IgD-negative memory B cell (primary cell): ENCODE measurements at regions not wholly inside any gene's neighbourhood (a gene's known extent, or its start where the extent isn't known, plus 50 kb on each side); places are given as distances from the start of the nearest gene placed in this dataset.

Experiments used
- H3K27ac Mint-ChIP-seq, 3 donors: one replicate each; pipeline ENCODE4 v1.8.0; 2020 to 2022; ENCODE audit warnings: mild to moderate bottlenecking in 3 of 3, mixed read lengths in 3 of 3, moderate library complexity in 1 of 3
- H3K27me3 Mint-ChIP-seq: one replicate; pipeline ENCODE4 v1.8.0; 2021; ENCODE audit warnings: mixed read lengths
- H3K36me3 Mint-ChIP-seq: one replicate; pipeline ENCODE4 v1.8.0; 2020; ENCODE audit warnings: mild to moderate bottlenecking, mixed read lengths
- H3K4me1 Mint-ChIP-seq, 3 donors: one replicate each; pipeline ENCODE4 v1.8.0; 2020 to 2022; ENCODE audit warnings: mixed read lengths in 3 of 3, mild to moderate bottlenecking in 1 of 3
- H3K4me3 Mint-ChIP-seq, 4 donors: one replicate each; pipeline ENCODE4 v1.8.0; 2020 to 2022; ENCODE audit warnings: mild to moderate bottlenecking in 4 of 4, mixed read lengths in 4 of 4, moderate library complexity in 3 of 4
- H3K9me3 Mint-ChIP-seq, 3 donors: one replicate each; pipeline ENCODE4 v1.8.0; 2020 to 2021; ENCODE audit warnings: mixed read lengths in 3 of 3, mild to moderate bottlenecking in 1 of 3

DNA sequence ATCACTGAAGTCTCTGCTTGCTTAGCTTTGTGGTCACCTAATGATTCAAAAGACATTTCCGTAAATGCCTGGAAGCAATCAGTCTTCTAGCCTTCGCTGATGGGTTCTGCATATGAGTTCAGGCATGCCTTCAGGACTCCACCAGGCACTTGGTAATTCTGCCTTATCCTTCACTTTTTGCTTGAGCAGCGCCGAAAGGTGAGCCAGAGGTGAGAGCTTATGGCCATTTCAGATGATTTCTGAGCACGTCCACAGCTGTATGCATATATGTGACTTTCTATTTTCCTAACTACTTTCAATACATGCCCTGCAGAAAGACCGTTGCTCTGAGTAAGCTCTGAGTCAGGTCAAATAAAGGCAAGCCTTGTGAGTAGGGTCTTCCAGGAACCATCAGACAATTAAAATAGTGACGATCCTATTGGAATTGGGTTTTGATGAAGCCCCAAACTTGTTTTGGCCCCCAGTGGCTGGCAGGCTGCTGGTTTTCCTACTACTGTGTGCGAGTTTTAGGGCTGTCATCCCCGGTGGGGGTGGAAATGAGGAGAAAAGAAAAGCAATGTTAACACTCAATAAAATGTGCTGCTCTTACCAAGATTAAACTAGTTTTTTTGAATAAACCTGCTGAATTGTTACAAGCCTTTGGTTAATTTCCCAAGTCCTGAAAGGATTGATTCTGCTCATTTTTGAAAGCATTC is 154.4 kb upstream of the AKR1E2 start:
- no peaks in the 10 kb centered on the region for H3K36me3 Mint-ChIP-seq
- no peaks in the 10 kb centered on the region for H3K4me1 Mint-ChIP-seq
- peaks cover 8% of the 10 kb centered on the region for H3K27me3 Mint-ChIP-seq
- H3K27ac Mint-ChIP-seq: no peak overlapping the region
- H3K4me3 Mint-ChIP-seq: no peak overlapping the region
- H3K9me3 Mint-ChIP-seq: peaks cover 4 to 10% (median 8%) of the 10 kb centered on the region in 3 donors

DNA sequence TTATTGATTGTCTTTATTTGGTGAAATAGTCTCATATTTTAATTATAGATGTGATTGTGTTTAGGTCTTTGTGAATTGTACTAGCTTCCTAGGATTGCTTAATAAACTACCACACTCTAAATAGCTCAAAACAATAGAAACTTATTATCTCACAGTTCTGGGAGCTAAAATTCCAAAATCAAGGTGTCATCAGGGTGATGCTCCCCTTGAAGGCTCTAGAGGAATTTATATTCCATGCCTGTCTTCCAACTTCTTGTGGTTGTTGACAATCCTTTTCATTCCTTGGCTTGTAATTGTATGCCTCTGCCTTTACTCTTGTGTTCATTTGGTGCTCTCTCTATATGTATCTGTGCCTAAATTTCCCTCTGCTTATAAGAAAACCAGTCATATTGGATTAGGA is 155.3 kb upstream of the AKR1E2 start:
- H3K27me3 Mint-ChIP-seq: peaks cover 3% of the 10 kb centered on the region
- H3K27ac Mint-ChIP-seq: no peak overlapping the region
- no peaks in the 10 kb centered on the region for H3K4me1 Mint-ChIP-seq
- no peak overlapping the region for H3K4me3 Mint-ChIP-seq
- no peaks in the 10 kb centered on the region for H3K36me3 Mint-ChIP-seq
- peaks cover 4 to 10% (median 8%) of the 10 kb centered on the region in 3 donors for H3K9me3 Mint-ChIP-seq

DNA sequence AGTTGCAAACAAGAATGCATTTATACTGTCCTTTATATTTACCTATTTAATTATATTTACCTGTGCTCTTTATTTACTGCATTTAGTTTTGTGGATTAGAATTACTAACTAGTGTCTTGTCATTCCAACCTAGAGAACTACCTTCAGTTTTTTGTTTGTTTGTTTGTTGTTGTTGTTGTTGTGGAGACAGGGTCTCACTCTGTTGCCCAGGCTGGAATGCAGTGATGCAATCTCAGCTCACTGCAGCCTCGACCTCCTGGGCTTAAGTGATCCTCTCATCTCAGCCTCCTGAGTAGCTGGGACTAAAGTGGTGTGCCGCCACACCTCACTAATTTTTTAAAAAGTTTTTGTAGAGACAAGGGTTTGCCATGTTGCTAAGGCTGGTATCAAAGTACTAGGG is 156.4 kb upstream of the AKR1E2 start:
- Mint-ChIP-seq H3K9me3 (peaks cover 4 to 10% (median 8%) of the 10 kb centered on the region in 3 donors), H3K36me3 (no peaks in the 10 kb centered on the region), H3K27ac (no peak overlapping the region), H3K4me3 (no peak overlapping the region), H3K27me3 (peaks cover 3% of the 10 kb centered on the region), H3K4me1 (no peaks in the 10 kb centered on the region)

DNA sequence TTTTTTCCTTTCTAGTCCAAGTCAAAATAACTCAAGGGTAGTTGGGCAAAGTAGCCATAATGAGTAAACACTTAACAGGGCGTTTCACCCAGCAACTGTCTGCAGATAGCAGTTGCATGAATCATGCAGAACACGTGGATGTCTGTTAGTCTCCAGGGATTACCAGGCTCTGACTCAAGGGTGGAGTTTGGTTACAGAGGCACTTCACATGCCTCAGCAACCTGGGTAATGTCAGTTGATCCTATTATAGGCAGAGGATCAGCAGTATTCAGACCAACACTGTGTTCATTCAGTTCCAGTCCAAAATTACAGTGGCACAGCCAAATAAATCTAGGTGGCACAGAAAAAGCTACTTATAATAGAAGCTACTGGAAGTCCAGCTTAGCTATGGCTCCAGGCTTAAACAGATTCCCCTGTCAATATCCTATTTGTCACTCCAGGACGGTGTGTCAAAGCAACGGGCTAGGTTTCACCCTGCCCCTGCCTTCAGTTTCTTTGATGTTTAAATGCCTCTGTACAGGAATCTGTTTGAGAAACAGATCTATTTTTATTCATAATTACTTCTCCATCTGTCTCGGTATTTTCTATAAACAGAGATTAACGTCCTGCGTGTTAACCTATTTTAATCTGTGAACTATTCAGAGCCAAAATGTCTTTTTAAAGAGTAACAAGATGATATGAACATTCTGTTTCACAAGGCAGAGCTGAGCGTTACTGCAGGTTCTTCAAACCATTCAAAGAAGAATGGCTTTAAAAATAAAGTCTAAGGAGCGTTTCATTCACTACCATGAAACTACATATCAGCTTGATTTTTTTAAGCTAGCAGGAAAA is 162.6 kb upstream of the AKR1E2 start:
- Mint-ChIP-seq H3K27ac (peak overlapping the region in 1 of 3 donors; percentile 25), H3K4me3 (peak overlapping the region in 2 of 4 donors; percentile 44 to 53), H3K27me3 (peaks cover 12% of the 10 kb centered on the region), H3K4me1 (peaks cover 9 to 16% (median 11%) of the 10 kb centered on the region in 3 donors), H3K36me3 (no peaks in the 10 kb centered on the region), H3K9me3 (no peaks in the 10 kb centered on the region)

DNA sequence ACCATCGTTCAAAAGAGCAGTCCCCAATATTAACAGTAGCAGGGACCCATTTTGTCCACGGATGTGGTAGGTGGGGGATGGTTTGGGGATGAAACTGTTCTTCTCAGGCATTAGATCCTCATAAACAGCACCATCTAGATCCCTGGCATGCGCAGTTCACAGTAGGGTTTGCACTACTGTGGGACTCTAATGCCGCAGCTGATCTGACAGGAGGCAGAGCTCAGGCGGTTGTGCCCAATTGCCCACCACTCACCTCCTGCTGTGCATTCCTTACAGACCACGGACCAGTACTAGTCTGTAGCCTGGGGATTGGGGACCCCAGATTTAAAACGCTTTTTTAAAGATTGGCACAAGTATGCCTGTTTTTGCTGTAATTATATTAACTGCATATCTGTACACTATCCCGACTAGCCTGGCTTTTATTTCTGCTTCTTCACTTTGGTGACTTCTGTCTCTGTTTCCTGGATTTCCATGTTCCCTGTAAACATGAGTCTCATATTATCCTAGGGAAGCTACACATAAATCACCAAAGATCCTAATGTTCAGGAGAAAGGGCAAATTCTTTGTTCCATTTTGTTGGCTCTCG is 163.3 kb upstream of the AKR1E2 start:
- Mint-ChIP-seq H3K4me1 (peaks cover 9 to 16% (median 11%) of the 10 kb centered on the region in 3 donors), H3K27me3 (peaks cover 12% of the 10 kb centered on the region), H3K36me3 (no peaks in the 10 kb centered on the region), H3K9me3 (no peaks in the 10 kb centered on the region), H3K27ac (peak overlapping the region in 1 of 3 donors; percentile 46), H3K4me3 (peak overlapping the region in 2 of 4 donors; percentile 20 to 53)

DNA sequence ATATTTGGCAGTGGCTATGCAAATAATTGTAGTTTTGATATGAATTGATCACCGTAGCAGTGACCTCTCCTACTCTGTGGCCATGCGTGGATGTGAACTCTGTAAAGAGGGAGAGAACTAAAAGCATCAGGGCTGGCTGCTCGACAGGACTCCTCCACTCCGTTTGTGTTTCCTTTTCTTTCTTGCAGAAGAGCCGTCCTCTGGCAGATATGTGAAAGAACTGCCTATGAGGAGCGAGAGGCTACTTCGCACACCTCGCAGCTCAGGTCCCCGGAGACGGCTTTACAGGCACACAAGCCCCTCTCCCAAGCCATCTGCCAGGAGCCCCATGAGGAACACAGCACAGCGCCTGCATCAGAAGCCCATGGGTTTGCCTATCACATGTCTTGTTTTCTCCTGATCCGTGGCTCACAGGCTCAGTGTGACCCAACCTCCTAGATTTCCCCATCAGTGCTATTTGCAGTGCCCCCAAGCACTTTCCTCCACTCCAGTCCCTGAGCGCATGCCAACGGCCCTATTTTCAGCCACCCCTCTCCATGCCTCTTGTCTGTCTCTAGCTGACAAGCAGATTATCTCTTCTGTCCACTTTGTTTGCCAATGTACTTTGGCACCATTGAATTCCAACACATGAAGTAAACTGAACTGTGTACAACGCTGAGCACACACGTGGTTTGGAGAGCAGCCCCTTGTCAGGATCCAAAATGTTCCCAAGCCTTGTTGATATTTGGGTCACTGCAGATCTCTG is 164.3 kb upstream of the AKR1E2 start:
- no peaks in the 10 kb centered on the region for H3K9me3 Mint-ChIP-seq
- peaks cover 15% of the 10 kb centered on the region for H3K27me3 Mint-ChIP-seq
- H3K4me1 Mint-ChIP-seq: peaks cover 9 to 16% (median 11%) of the 10 kb centered on the region in 3 donors
- H3K36me3 Mint-ChIP-seq: no peaks in the 10 kb centered on the region
- H3K4me3 Mint-ChIP-seq: no peak overlapping the region
- H3K27ac Mint-ChIP-seq: peak overlapping the region in 1 of 3 donors; percentile 83

DNA sequence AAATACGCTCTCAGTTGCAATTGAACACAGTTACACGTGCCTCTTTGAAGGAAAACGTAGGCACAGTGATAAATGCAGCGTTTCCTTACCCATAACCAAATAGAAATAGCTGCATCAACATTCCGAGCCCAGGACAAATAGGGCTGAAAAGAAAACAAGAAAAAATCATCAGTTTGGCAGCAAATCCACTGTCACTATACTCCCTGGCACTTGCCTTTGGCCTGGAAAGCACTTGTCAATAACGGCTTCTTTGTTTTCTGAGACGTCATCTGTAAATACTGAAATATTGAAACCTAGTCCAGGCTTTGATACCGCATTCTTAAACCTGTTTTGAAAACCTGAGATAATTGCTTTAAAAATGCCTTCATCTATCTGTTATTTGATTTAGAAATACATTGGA is 167.2 kb upstream of the AKR1E2 start:
- Mint-ChIP-seq H3K27ac (no peak overlapping the region), H3K4me1 (peaks cover 9 to 14% (median 10%) of the 10 kb centered on the region in 3 donors), H3K36me3 (no peaks in the 10 kb centered on the region), H3K9me3 (no peaks in the 10 kb centered on the region), H3K4me3 (no peak overlapping the region), H3K27me3 (peaks cover 15% of the 10 kb centered on the region)

DNA sequence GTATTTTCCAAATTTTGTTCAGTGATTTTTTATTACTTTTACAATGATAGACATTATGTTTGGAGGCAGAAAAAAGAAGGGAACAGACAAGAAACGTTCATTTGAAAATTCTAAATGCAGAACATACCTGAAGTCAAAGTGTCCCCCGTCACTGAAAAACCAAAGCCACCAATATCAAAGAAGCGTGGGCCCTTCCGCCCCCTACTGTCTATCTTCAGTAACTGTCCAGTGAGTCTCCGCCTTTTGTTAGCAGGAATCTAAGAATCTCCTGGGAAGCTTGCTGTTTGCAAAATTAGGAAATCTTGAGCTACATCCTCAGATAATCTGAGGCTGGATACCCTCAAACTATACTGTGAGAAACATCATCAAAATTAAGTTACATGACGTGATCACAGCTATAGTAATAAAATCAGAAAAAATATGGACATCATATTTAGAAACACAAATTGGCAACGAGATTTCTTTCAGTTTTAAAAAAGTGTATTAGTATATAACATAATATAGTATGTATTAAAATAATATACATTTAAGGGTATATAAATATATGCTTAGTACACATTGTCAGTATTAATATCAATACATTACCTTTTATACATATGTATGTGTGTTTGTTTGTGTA is 169.3 kb upstream of the AKR1E2 start:
- Mint-ChIP-seq H3K36me3 (peaks cover 3% of the 10 kb centered on the region), H3K27ac (no peak overlapping the region), H3K27me3 (peaks cover 15% of the 10 kb centered on the region), H3K4me3 (no peak overlapping the region), H3K9me3 (no peaks in the 10 kb centered on the region), H3K4me1 (peaks cover 0 to 2% (median 0%) of the 10 kb centered on the region in 3 donors)

DNA sequence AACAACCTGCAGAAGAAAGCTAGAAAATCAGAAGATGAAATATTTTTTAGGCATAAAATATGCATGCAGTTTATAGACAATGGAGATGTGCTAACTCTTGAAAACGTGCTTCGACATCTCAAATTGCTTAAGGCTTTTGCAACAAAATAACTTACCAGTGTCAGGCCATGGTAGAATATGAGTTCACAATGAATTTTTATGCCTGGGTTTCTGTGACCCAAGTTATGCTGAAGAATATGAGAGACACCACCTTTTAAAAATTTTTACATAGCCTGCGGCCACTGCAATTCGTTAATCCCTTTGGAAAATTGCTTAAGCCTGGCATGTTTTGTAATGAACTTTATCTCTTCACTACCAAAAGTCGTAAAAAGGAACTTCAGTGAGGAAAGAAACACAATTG is 170.1 kb upstream of the AKR1E2 start:
- Mint-ChIP-seq H3K27ac (no peak overlapping the region), H3K4me1 (peaks cover 0 to 3% (median 0%) of the 10 kb centered on the region in 3 donors), H3K36me3 (peaks cover 3% of the 10 kb centered on the region), H3K4me3 (no peak overlapping the region), H3K9me3 (no peaks in the 10 kb centered on the region), H3K27me3 (peaks cover 12% of the 10 kb centered on the region)

DNA sequence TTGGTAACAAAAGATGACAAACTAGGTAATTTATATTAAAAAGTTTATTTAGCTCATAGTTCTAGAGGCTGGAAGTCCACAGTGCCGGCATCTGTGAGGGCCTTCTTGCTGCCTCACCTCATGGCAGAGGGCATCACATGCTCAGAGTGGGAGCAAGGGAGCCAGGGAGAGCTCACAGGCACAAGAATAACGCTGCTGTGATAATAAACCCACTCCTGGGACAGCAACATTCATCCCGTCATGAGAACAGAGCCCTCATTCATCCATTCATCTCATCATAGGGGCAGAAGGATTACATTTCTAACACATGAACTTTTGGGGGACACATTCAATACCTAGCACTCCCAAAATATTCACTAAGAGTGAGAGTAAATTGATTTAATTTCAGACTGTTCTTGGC is 170.6 kb upstream of the AKR1E2 start:
- peaks cover 9% of the 10 kb centered on the region for H3K27me3 Mint-ChIP-seq
- peaks cover 3% of the 10 kb centered on the region for H3K36me3 Mint-ChIP-seq
- H3K4me1 Mint-ChIP-seq: peaks cover 0 to 3% (median 0%) of the 10 kb centered on the region in 3 donors
- H3K9me3 Mint-ChIP-seq: no peaks in the 10 kb centered on the region
- no peak overlapping the region for H3K4me3 Mint-ChIP-seq
- H3K27ac Mint-ChIP-seq: no peak overlapping the region

DNA sequence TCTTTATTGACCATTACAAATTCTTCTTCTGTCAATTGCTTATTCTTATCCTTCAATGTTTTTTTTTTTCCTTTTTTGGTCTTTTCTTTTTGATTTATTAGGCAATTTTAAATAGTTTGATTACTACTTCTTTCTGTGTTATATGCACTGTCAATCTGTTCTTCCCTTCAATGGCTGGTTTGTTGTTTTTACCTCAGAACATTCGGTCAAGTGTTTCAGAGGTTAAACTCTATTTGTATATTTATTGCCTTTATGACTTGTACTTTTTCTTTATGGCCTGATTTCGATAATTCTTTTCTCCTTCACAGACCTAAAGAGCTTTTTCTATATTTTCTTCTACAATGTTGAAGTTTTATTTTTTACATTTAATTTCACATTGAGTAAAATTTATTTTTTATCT is 171.5 kb upstream of the AKR1E2 start:
- H3K36me3 Mint-ChIP-seq: peaks cover 3% of the 10 kb centered on the region
- peaks cover 0 to 3% (median 0%) of the 10 kb centered on the region in 3 donors for H3K4me1 Mint-ChIP-seq
- H3K27me3 Mint-ChIP-seq: peaks cover 7% of the 10 kb centered on the region
- no peak overlapping the region for H3K4me3 Mint-ChIP-seq
- H3K27ac Mint-ChIP-seq: no peak overlapping the region
- no peaks in the 10 kb centered on the region for H3K9me3 Mint-ChIP-seq

DNA sequence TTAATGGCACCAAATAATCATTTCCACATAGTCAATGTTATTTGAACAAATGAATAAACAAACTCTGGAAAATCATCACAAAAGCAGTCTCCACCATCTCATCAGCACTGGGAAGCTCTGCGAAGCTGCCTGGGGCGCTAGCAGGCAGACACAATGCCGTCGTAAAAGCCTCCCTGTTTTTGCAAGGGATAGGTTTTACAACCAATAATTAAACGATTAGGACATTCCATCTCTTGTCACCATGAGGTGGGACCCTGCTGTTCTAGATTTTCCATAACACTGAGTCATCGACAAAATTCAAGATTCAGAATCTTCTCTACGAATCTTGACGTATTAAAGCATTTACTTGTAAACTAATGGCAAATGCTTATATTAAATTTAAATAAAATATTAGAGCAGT is 172.8 kb upstream of the AKR1E2 start:
- Mint-ChIP-seq H3K4me3 (no peak overlapping the region), H3K27me3 (peaks cover 3% of the 10 kb centered on the region), H3K27ac (no peak overlapping the region), H3K36me3 (peaks cover 3% of the 10 kb centered on the region), H3K4me1 (peaks cover 0 to 3% (median 1%) of the 10 kb centered on the region in 3 donors), H3K9me3 (no peaks in the 10 kb centered on the region)

DNA sequence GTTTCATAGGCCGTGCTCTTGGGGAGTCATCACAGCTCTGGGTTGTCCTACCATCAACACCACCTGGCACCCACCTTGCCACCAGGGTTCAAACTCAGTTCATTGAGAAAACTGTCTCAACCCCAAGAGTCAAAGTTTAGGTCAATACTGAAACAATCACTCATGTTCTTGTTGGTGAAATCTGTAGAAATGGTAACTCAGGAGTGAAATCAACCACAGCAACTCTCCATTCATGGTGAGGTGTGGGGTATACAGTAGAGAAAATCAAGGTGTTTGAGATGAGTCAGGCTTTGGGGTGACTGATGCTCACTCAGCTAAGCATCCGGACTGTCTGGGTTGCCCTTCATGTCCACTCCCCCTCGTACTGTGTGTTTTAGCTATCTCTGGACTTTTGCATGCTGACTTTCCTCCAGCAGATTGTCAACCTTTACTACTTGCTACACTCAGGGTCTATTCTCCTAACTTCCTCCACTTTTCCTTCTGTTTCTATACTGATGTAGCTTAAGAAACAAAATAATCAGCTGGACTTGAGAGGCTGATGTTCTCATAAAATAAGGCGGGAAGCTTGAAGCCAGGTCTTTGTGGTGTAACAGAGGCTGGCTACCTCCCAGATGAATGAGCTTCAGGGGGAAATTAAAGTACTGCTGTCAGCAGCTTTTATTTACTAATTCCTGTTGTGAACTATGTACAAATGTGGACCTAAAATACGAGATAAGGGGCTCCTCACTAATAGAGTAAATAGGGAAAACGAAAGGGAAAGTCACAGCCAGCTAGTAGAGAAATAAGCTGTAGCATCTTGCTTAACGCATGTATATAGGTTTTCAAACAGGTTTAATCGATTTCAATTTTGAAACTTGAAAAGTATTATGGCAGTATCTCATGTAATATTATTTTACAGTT is 173.6 kb upstream of the AKR1E2 start:
- Mint-ChIP-seq H3K27me3 (peaks cover 3% of the 10 kb centered on the region), H3K4me3 (no peak overlapping the region), H3K4me1 (peaks cover 0 to 3% (median 1%) of the 10 kb centered on the region in 3 donors), H3K9me3 (no peaks in the 10 kb centered on the region), H3K36me3 (peaks cover 3% of the 10 kb centered on the region), H3K27ac (no peak overlapping the region)
